ENCODE measurements at regions not wholly inside any gene's neighbourhood (a gene's known extent, or its start where the extent isn't known, plus 50 kb on each side); places are given as distances from the start of the nearest gene placed in this dataset.
A peak's percentile ranks its signal among the peaks of the same experiment; 100 is the strongest.
"Not testable (repeated sequence)": the region's sequence is repeated elsewhere in the genome, so short reads cannot be mapped to it uniquely, and the experiment has no call there.

GRCh38 chr1:176396604-176397395 is 66.2 kb upstream of the PAPPA2 start:
- FAIRE-seq; DNase-seq (ENCODE audit: insufficient read length, low spot score): not testable (repeated sequence)

DNA sequence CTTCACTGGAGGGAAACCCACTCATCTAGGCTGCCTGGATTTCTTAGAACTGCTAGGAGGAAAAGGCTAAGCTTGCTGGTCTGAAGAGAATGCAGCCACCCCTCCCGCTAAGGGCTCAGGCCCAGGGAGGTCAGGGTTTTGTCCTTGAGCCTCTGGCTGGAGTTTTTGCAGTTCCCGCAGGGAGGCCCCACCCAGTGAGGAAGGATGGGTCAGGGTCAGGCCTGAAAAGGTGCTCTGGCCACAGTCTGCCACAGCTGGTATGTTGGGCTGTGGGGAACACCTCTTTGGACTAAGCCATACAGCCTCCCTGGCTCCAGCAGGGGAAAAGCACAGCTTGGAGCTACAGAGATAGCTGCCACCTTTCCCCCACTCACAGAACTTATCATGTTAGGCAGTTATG is 71.4 kb upstream of the PAPPA2 start:
- FAIRE-seq (no peak), DNase-seq (ENCODE audit: insufficient read length, low spot score) (no peak)

GRCh38 chr1:176384841-176385240 is 78.1 kb upstream of the PAPPA2 start:
- FAIRE-seq, result no peak

DNA sequence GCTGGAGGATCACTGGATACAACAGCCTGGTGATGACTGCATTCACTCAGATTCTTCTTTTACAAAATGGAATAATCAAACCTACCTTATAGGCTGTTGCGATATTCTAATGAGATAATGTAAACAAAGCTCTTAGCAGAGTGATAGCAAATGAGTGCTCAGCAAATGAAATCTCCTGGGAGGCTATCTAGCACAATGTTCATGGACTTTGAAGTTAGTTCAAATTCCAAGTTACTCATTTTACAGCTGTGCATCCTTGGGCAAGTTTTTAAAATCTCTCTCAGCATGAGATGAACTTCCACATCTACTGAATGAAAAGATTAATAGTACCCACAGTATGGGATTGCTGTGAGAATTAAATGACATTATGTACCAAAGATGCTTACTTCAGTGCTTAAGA is 80.8 kb upstream of the PAPPA2 start:
- DNase-seq (ENCODE audit: insufficient read length, low spot score) (no peak), FAIRE-seq (no peak)

More at GRCh38 chr1:176384841-176385240, 78.1 kb upstream of the PAPPA2 start:
- DNase-seq (ENCODE audit: insufficient read length, low spot score), result no peak

DNA sequence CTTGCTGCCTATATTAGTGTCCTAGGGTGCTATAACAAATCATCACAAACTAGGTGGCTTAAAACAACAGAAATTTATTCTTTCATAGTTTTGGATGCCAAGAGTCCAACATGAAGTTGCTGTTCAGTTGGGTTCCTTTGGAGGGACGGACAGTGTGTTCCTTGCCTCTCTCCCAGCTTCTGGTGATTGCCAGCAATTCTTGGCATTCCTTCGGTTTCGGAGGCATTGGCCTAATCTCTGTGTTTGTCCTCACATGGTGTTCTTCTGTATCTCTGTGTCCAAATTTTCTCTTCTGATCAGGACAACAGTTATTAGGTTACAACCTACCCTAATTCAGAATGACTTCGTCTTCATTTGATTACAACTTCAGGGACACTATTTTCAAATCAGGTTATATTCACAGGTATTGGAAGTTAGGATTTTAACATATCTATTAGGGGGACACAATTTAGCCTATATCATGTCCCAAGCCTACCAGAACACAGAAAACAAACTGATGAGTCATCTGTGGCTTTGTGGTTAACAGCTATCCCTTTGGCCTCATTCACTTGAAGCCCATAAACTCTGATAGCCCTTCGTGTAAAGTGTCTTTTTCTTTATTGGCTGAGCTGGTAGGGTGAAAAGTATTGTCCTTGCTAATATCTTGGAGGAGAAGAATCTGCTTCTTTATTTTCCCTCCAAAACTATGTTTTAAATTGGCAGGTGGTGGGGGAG is 83.2 kb upstream of the PAPPA2 start:
- FAIRE-seq (no peak), DNase-seq (ENCODE audit: insufficient read length, low spot score) (no peak)

DNA sequence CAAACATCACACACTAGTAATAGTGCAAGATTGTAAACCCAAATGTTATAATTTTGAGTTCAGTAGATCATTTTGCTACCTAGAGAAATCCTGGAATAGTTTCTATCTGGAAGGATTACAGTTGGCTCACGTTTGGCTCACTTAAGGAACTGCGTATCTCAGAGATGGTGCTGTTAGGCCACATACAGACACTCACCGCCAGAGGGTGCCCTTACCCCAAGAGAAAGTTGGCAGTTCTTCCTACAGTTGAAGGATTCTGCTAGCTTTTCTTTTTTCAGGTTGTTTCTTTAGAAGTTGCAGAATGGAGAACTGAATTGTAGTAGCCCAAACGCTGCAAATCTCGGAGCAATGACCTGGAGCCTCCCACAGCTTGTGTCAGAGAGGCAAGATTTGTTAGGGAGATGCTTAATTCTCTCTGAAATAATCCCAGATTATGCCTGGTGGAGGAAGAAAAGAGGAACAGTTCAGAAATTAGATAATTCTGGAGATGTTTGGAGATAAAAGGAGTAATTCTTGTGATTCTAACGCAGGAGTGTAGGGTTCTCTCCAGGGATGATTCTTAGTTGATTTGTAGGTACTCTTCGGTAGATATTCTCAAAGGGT is 87.9 kb upstream of the PAPPA2 start:
- FAIRE-seq, result peak; percentile 94

DNA sequence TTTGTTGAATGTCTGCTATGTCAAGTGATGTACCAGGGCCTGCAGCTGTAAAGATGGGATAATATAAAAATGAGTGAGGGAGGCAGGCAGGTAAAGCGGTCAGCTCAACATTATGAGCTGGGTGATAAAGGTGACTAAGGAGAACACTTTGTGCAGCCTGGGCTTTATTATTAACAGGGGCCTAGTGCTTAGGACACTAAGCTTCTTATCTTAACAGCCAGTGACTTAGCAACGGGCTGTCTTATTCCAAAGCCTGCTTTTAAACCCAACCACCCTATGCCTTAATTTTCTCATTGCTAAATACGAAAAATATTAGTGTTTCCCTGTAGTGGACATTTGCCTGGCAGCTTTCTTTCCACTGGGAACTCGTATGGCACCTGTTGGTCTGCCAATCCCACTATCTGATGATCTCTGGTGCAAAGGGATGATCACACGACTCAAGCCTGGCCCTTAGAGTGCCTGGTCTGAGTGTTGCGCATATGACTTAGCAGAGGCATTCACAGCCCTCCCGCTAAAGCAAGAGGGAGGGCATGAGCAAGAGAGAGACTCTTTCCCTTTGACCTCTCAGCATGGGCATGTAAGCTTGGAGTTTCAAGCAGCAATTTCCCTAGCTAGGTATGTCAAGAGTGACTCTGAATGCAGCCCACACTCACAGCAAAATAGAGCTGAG is 98.6 kb upstream of the PAPPA2 start:
- FAIRE-seq, result no peak
- DNase-seq (ENCODE audit: insufficient read length, low spot score), result no peak

More for the DNA sequence above, 87.9 kb upstream of the PAPPA2 start:
- DNase-seq (ENCODE audit: insufficient read length, low spot score), result peak; percentile 30

GRCh38 chr1:176349135-176349715 is 113.8 kb upstream of the PAPPA2 start:
- DNase-seq (ENCODE audit: insufficient read length, low spot score); FAIRE-seq: not testable (repeated sequence)

DNA sequence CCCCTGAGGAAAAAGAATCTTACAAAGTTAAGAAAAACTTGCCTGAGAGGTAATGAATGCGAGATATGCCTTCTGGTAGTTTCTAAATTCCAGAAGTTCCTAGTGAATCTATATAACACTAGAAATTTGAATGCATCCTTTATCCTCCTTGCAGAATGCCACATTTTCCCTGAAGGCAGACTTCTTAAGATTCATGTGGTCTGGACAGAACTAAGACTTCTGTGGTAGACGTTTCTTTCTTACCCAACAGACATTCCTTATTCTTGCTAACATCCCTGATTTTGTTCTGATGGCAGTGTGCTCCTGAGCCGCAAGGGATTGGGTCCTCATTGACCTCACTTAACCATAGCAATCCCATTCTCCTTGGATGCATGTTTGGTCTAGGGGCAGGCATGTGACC is 121.3 kb upstream of the PAPPA2 start:
- DNase-seq (ENCODE audit: insufficient read length, low spot score) (no peak), FAIRE-seq (no peak)

DNA sequence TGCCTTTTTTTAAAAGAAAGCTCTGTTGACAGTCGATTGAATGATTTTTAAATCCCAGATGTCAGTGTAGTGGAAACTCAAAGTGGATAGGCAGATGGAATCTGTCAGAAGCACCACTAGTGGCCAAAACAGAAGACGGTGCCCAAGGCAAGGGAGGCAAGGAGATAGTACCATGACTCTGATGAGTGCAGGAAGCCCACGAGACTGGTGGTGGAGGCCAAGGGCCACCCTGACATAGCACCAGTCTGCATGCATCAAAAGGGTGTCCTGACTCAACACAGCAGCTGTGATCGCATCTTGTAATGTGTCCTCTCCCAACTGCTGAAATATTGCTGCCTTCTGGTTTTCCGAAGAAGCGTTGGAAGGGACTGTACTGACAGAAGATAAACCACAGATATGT is 124.1 kb upstream of the PAPPA2 start:
- DNase-seq (ENCODE audit: insufficient read length, low spot score) (no peak), FAIRE-seq (no peak)

GRCh38 chr1:176330782-176331181 is 123.7 kb upstream of the COP1 start:
- DNase-seq (ENCODE audit: insufficient read length, low spot score) (no peak), FAIRE-seq (no peak)

DNA sequence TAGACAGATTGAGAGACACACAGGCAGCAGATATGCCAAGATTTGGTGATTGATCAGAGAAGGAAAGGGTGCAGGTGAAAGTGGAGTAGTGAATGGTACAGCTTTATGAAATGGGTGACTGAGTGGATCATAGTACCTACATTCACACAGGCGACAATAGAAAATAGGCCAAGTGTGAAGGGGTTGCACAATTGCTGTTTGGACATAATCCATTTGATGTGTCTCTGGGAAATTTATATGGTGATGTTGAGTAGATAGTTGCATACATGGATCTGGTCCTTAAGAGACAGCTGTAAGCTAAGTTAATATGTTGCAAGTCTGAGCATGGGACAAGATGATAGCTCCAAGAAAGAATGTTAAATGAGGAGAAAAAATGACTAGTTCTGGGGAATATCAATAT is 118.6 kb upstream of the COP1 start:
- FAIRE-seq (no peak), DNase-seq (ENCODE audit: insufficient read length, low spot score) (no peak)

GRCh38 chr1:176323472-176323871 is 116.4 kb upstream of the COP1 start:
- FAIRE-seq (no peak), DNase-seq (ENCODE audit: insufficient read length, low spot score) (no peak)

DNA sequence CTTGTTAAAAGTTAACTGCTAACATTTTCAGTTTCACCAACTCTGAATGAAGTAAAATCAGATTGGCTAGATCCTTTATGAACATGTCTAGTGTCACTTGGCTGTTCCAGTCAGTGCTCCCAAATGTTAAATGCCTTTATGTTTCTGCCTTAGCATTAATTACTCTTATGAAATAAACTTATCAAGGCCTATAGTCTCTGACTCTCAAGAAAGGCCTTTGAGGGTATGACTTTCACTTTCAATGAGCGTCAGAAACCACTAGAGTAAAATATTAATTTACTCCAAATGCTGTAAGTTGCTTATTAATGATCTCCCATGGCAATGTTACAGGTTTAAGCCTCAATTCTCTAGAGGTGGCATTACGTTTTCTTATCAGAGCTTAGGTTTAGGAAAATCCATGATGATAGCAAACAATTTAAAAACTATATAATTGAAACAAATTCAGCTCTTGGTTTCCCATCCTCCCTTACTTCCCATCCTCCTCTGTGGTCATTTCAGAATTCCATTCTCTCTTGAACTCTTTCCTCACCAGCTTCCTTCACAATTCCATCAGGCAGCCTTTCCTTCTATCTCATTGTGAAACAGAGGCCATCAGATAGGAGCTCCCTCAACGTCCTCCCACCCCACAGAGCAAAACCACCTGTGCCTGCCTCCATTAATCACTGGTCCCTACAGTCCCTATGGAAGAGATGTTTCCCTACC is 108.6 kb upstream of the COP1 start:
- peak; percentile 82 for FAIRE-seq

GRCh38 chr1:176296602-176297001 is 89.5 kb upstream of the COP1 start:
- not testable (repeated sequence) for FAIRE-seq; DNase-seq (ENCODE audit: insufficient read length, low spot score)

More for the DNA sequence above, 108.6 kb upstream of the COP1 start:
- DNase-seq (ENCODE audit: insufficient read length, low spot score), result peak; percentile 24

DNA sequence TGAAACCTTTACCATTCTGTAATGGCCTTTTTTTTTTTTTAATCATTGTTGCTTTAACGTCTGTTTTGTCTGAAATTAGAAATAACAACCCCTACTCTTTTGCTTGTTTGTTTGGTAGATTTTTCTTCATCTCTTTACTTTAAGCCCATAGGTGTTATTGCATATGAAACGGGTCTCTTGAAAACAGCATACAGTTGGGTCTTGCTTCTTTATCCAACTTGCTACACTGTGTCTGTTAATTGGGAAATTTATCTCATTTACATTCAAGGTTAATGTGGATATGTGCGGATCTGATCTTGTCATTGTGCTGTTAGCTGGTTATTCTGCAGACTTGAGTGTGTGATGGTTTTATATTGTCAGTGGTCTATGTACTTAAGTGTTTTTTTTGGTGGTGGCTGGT is 78.9 kb upstream of the COP1 start:
- FAIRE-seq, result no peak
- no peak for DNase-seq (ENCODE audit: insufficient read length, low spot score)

- no peak for DNase-seq (ENCODE audit: insufficient read length, low spot score)
- no peak for FAIRE-seq
Observed at GRCh38 chr1:176271572-176271971, 64.5 kb upstream of the COP1 start.
